Germinal center (tissue), 1 donor: ENCODE measurements at regions not wholly inside any gene's neighbourhood (a gene's known extent, or its start where the extent isn't known, plus 50 kb on each side); places are given as distances from the start of the nearest gene placed in this dataset.
A peak's percentile ranks its signal among the peaks of the same experiment; 100 is the strongest.

Source experiments
- DNase-seq: peaks from one replicate; pipeline ENCODE4 v3.0.0; 2012; ENCODE audit warnings: mixed read lengths, low spot score

- no peak for DNase-seq
These were observed 749.5 kb downstream of the BRD1 start for GRCh38 chr22:49078076-49078710.

- DNase-seq, result no peak
These were observed 750.1 kb downstream of the BRD1 start for GRCh38 chr22:49077586-49077985.

GRCh38 chr22:49077036-49077393, 750.7 kb downstream of the BRD1 start:
- DNase-seq, result no peak

GRCh38 chr22:49076300-49077035, 751.2 kb downstream of the BRD1 start:
- no peak for DNase-seq

GRCh38 chr22:49075150-49075549, 752.5 kb downstream of the BRD1 start:
- no peak for DNase-seq

- DNase-seq, result no peak
These were observed 753.7 kb downstream of the BRD1 start for GRCh38 chr22:49073873-49074417.

- DNase-seq, result no peak
These were observed 754.6 kb downstream of the BRD1 start for GRCh38 chr22:49072996-49073645.

- no peak for DNase-seq
These were observed 757.2 kb downstream of the BRD1 start for GRCh38 chr22:49070501-49070900.

- no peak for DNase-seq
These were observed 758.7 kb downstream of the BRD1 start for GRCh38 chr22:49068861-49069500.

- no peak for DNase-seq
These were observed 760.2 kb downstream of the BRD1 start for GRCh38 chr22:49067504-49067903.

GRCh38 chr22:49066619-49067018, 761.1 kb downstream of the BRD1 start:
- DNase-seq, result no peak

- no peak for DNase-seq
These were observed 762.8 kb downstream of the BRD1 start for GRCh38 chr22:49064836-49065235.

- DNase-seq, result no peak
These were observed 764.2 kb downstream of the BRD1 start for GRCh38 chr22:49063545-49063890.

- DNase-seq, result no peak
These were observed 764.7 kb downstream of the BRD1 start for GRCh38 chr22:49062802-49063544.

GRCh38 chr22:49062155-49062801, 765.4 kb downstream of the BRD1 start:
- no peak for DNase-seq

- no peak for DNase-seq
These were observed 769.8 kb downstream of the BRD1 start for GRCh38 chr22:49057910-49058309.

- DNase-seq, result no peak
These were observed 771.4 kb downstream of the BRD1 start for GRCh38 chr22:49056301-49056700.

GRCh38 chr22:49055406-49055805, 772.3 kb downstream of the BRD1 start:
- DNase-seq, result no peak

- DNase-seq, result no peak
These were observed 774.1 kb downstream of the BRD1 start for GRCh38 chr22:49053578-49053977.

GRCh38 chr22:49052560-49052959, 775.1 kb downstream of the BRD1 start:
- no peak for DNase-seq

GRCh38 chr22:49052023-49052538, 775.6 kb downstream of the BRD1 start:
- peak; percentile 41 for DNase-seq
